GM12878 (cell line): ENCODE measurements at regions not wholly inside any gene's neighbourhood (a gene's known extent, or its start where the extent isn't known, plus 50 kb on each side); places are given as distances from the start of the nearest gene placed in this dataset.

Experiments
- ATAC-seq: fragments of 200-7000 bp; cut with Tn5 transposase; 3 replicates; pipeline ENCODE4 v1.9.1; 2020; ENCODE audit warnings: mild to moderate bottlenecking, moderate library complexity
- BruUV-seq: library from RNA; stranded (reverse); fragments of 400-500 nt; replicated peaks from 2 replicates; lab custom pipeline; 2021; lab: Mats Ljungman, UMichigan
- CTCF ChIA-PET: fragments of 300-600 bp; sonication (Branson Sonifier 250); formaldehyde crosslinking; extraction: SDS; loops from one replicate; lab custom pipeline; 2021; ENCODE audit warnings: inconsistent platforms; lab: Yijun Ruan, JAX
- POLR2A ChIA-PET: fragments of 350-600 bp; formaldehyde crosslinking; extraction: SDS; loops from one replicate; lab custom pipeline; 2021; ENCODE audit warnings: inconsistent platforms; lab: Charles Lee
- RAD21 ChIA-PET: fragments of 300-600 bp; sonication (Branson Sonifier 250); formaldehyde crosslinking; loops from one replicate; lab custom pipeline; 2023; ENCODE audit warnings: antibody characterized with exemption; ENCODE audit not compliant: unreplicated experiment; lab: Charles Lee
- SMC1A ChIA-PET: fragments of 300-600 bp; sonication (Branson Sonifier 250); formaldehyde crosslinking; loops from one replicate; lab custom pipeline; 2023; ENCODE audit not compliant: unreplicated experiment, uncharacterized antibody; lab: Charles Lee
- DNase-seq: peaks from one replicate; pipeline ENCODE4 v3.0.0-alpha.2; 2011; ENCODE audit warnings: low read depth, low spot score
- FAIRE-seq: peaks from 3 replicates; lab custom pipeline; 2011; peaks lifted over from hg19 to GRCh38; lab: Jason Lieb, UNC
- H2AFZ ChIP-seq: 2 replicates; pipeline ENCODE4 v1.6.0; 2011; ENCODE audit warnings: low read depth, low read length, control low read depth; ENCODE audit not compliant: control insufficient read depth
- H3K27ac ChIP-seq: 2 replicates; pipeline ENCODE4 v1.5.1; 2011; ENCODE audit warnings: control low read depth; ENCODE audit not compliant: control insufficient read depth, insufficient read depth
- H3K27me3 ChIP-seq, 2 experiments: replicated peaks in 1 of 2; 2 replicates each; pipeline versions ENCODE4 v1.6.0 to v1.6.1; 2011; ENCODE audit warnings: low read length in 1 of 2; ENCODE audit not compliant: control insufficient read depth in 2 of 2, insufficient read depth in 2 of 2
- H3K36me3 ChIP-seq, 2 experiments: 2 replicates each; pipeline ENCODE4 v1.5.1; 2011; ENCODE audit warnings: low read length in 1 of 2; ENCODE audit not compliant: control insufficient read depth in 2 of 2, insufficient read depth in 2 of 2
- H3K4me1 ChIP-seq: 2 replicates; pipeline ENCODE4 v1.6.1; 2011; ENCODE audit warnings: mild to moderate bottlenecking, low read length, moderate library complexity, mixed read lengths; ENCODE audit not compliant: control insufficient read depth, insufficient read depth
- H3K4me2 ChIP-seq: 2 replicates; pipeline ENCODE4 v1.6.0; 2011; ENCODE audit warnings: control low read depth; ENCODE audit not compliant: control insufficient read depth, insufficient read depth
- H3K4me3 ChIP-seq: fragments of 200-600 bp; sonication (generic); 2 replicates; pipeline ENCODE4 v1.5.1; 2016
- H3K79me2 ChIP-seq: 2 replicates; pipeline ENCODE4 v1.6.0; 2011; ENCODE audit warnings: low read length; ENCODE audit not compliant: control insufficient read depth, insufficient read depth
- H3K9ac ChIP-seq: 2 replicates; pipeline ENCODE4 v1.8.0; 2011; ENCODE audit warnings: low read length, control low read depth, mixed read lengths; ENCODE audit not compliant: control insufficient read depth, insufficient read depth
- H3K9me3 ChIP-seq: replicated peaks from 3 replicates; pipeline ENCODE4 v1.5.1; 2011; ENCODE audit warnings: mild to moderate bottlenecking, low read length; ENCODE audit not compliant: control insufficient read depth, insufficient read depth
- H4K20me1 ChIP-seq: 2 replicates; pipeline ENCODE4 v1.6.0; 2011; ENCODE audit not compliant: control insufficient read depth, insufficient read depth
- ESRRA ChIP-seq: IDR thresholded peaks from 2 replicates; pipeline ENCODE4 v1.6.1; 2012; ENCODE audit warnings: mild to moderate bottlenecking, low read length, improper control_type of control experiment
- IRF4 ChIP-seq: IDR thresholded peaks from 2 replicates; pipeline ENCODE4 v1.6.1; 2011; ENCODE audit warnings: low read depth, low read length
- MTA2 ChIP-seq: fragments of 450-650 bp; IDR thresholded peaks from 2 replicates; pipeline ENCODE4 v1.6.1; 2016; ENCODE audit warnings: low read depth, mild to moderate bottlenecking, moderate library complexity
- NR2C2 ChIP-seq: IDR thresholded peaks from 2 replicates; pipeline ENCODE4 v1.6.1; 2011; ENCODE audit warnings: borderline replicate concordance, low read depth; ENCODE audit not compliant: control insufficient read depth, insufficient read length
- NRF1 ChIP-seq: conservative IDR thresholded peaks from 2 replicates; pipeline ENCODE4 v1.6.1; 2011; ENCODE audit warnings: mild to moderate bottlenecking, low read depth, low read length, improper control_type of control experiment
- POLR2AphosphoS2 ChIP-seq: IDR thresholded peaks from 2 replicates; pipeline ENCODE4 v1.6.1; 2011; ENCODE audit warnings: low read depth, mild to moderate bottlenecking, low read length, improper control_type of control experiment, moderate library complexity
- WRNIP1 ChIP-seq: IDR thresholded peaks from 2 replicates; pipeline ENCODE4 v1.6.1; 2011; ENCODE audit warnings: low read depth, low read length, improper control_type of control experiment, borderline replicate concordance
- ZNF207 ChIP-seq: fragments of 450-650 bp; IDR thresholded peaks from 2 replicates; pipeline ENCODE4 v1.6.1; 2014; ENCODE audit warnings: antibody characterized with exemption, mild to moderate bottlenecking, borderline replicate concordance
- WGBS: methylation state at CpG from one replicate; pipeline ENCODE4 v1.1.6; 2016; ENCODE audit warnings: low lambda C conversion rate; ENCODE audit not compliant: insufficient replicate concordance, insufficient coverage; ENCODE audit errors: missing lambda C conversion rate; 5-methylcytosine and 5-hydroxymethylcytosine counted together
- in situ Hi-C: fragments of 300-500 bp; cut with MboI; formaldehyde crosslinking; loops from 9 replicates; pipeline ENCODE4 v1.14.3; 2018; ENCODE audit warnings: mixed read lengths
- intact Hi-C: fragments of 100-400 bp; cut with micrococcal nuclease; formaldehyde crosslinking; loops from one replicate; pipeline ENCODE4 v1.14.2; 2022; ENCODE audit not compliant: unreplicated experiment
- TF ChIP-seq, protein P1 (sequence below): fragments of 450-650 bp; IDR thresholded peaks from 2 replicates; pipeline ENCODE4 v1.6.1; 2017; ENCODE audit warnings: mild to moderate bottlenecking, low read depth, inconsistent platforms; ENCODE audit not compliant: poor library complexity, severe bottlenecking
- TF ChIP-seq, protein P2 (sequence below): fragments of 450-650 bp; IDR thresholded peaks from 2 replicates; pipeline ENCODE4 v1.6.1; 2017; ENCODE audit warnings: borderline replicate concordance
- TF ChIP-seq, protein P3 (sequence below): IDR thresholded peaks from 2 replicates; pipeline ENCODE4 v1.6.1; 2012; ENCODE audit warnings: low read depth, low read length, improper control_type of control experiment
- TF ChIP-seq, protein P4 (sequence below): fragments of 450-650 bp; conservative IDR thresholded peaks from 2 replicates; pipeline ENCODE4 v1.6.1; 2017; ENCODE audit warnings: mild to moderate bottlenecking, moderate library complexity
- TF ChIP-seq, protein P5 (sequence below): IDR thresholded peaks from 2 replicates; pipeline ENCODE4 v1.6.1; 2012; ENCODE audit warnings: low read length, inconsistent platforms
- TF ChIP-seq, protein P6 (sequence below): fragments of 450-650 bp; IDR thresholded peaks from 2 replicates; pipeline ENCODE4 v1.6.1; 2017; ENCODE audit warnings: low read depth, mild to moderate bottlenecking, moderate library complexity

DNA sequence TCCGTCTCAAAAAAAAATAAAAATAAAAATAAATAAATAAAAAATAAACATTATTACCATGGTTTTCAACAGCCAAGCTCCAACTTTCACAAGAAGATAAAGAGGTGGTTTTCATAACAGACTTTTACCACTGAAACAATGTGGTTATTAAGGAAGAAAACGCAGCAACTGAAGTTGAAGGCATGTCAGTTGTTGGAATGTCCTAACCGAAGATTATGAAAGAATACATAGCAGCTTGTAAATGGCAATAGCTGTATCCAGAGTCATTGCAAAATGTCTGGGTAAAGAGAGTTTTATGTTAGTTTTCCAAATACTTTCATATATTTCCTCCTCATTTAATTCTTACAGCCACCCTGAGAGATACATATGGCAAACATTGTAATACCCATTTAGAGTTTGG lies 161.6 kb upstream of the MARCKS start:
- CTCF ChIA-PET, result interaction anchor here (1.0 kb wide), 1 partner anchor 35 kb away, joined by 3 read pairs; no protein-coding TSS in a partner anchor
- SMC1A ChIA-PET, result interaction anchor here (1.2 to 1.5 kb wide), 6 partner anchors 9 to 95 kb away, joined by 3 to 6 read pairs (median 3); no protein-coding TSS in a partner anchor
- H4K20me1 ChIP-seq, result no peaks in the 10 kb centered on the region
- no peak overlapping the region for H3K27ac ChIP-seq
- FAIRE-seq (no peak), ATAC-seq (no peak), DNase-seq (no peak)
- H3K4me3 ChIP-seq, result no peak overlapping the region
- no peaks in the 10 kb centered on the region for H3K27me3 ChIP-seq
- no peak overlapping the region for H3K9ac ChIP-seq
- no peak overlapping the region for H2AFZ ChIP-seq
- no peak overlapping the region for H3K4me2 ChIP-seq
- WGBS, result 100% methylated on average over 3 of the region's 3 CpGs
- H3K4me1 ChIP-seq, result peaks cover 13% of the 10 kb centered on the region; the same call in 1 of the 2 replicates
- no peaks in the 10 kb centered on the region for H3K79me2 ChIP-seq
- POLR2A ChIA-PET, result interaction anchor here (0.6 to 0.7 kb wide), 2 partner anchors 36 to 160 kb away, joined by 3 to 6 read pairs; no protein-coding TSS in a partner anchor
- no peaks in the 10 kb centered on the region for H3K36me3 ChIP-seq
- intact Hi-C loops (no loop called here), in situ Hi-C loops (no loop called here)
- H3K9me3 ChIP-seq, result no peaks in the 10 kb centered on the region; the same call in 2 of the 3 replicates
- BruUV-seq, result no TSS peak
- RAD21 ChIA-PET, result no interaction called here
- TF ChIP-seq, protein P1, sequence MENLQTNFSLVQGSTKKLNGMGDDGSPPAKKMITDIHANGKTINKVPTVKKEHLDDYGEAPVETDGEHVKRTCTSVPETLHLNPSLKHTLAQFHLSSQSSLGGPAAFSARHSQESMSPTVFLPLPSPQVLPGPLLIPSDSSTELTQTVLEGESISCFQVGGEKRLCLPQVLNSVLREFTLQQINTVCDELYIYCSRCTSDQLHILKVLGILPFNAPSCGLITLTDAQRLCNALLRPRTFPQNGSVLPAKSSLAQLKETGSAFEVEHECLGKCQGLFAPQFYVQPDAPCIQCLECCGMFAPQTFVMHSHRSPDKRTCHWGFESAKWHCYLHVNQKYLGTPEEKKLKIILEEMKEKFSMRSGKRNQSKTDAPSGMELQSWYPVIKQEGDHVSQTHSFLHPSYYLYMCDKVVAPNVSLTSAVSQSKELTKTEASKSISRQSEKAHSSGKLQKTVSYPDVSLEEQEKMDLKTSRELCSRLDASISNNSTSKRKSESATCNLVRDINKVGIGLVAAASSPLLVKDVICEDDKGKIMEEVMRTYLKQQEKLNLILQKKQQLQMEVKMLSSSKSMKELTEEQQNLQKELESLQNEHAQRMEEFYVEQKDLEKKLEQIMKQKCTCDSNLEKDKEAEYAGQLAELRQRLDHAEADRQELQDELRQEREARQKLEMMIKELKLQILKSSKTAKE, result no peak
- TF ChIP-seq, protein P2, sequence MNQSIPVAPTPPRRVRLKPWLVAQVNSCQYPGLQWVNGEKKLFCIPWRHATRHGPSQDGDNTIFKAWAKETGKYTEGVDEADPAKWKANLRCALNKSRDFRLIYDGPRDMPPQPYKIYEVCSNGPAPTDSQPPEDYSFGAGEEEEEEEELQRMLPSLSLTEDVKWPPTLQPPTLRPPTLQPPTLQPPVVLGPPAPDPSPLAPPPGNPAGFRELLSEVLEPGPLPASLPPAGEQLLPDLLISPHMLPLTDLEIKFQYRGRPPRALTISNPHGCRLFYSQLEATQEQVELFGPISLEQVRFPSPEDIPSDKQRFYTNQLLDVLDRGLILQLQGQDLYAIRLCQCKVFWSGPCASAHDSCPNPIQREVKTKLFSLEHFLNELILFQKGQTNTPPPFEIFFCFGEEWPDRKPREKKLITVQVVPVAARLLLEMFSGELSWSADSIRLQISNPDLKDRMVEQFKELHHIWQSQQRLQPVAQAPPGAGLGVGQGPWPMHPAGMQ, result no peak
- no peak for TF ChIP-seq ESRRA
- TF ChIP-seq, protein P3, sequence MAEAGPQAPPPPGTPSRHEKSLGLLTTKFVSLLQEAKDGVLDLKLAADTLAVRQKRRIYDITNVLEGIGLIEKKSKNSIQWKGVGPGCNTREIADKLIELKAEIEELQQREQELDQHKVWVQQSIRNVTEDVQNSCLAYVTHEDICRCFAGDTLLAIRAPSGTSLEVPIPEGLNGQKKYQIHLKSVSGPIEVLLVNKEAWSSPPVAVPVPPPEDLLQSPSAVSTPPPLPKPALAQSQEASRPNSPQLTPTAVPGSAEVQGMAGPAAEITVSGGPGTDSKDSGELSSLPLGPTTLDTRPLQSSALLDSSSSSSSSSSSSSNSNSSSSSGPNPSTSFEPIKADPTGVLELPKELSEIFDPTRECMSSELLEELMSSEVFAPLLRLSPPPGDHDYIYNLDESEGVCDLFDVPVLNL, result no peak
- no peak for TF ChIP-seq ZNF207
- TF ChIP-seq, protein P4, sequence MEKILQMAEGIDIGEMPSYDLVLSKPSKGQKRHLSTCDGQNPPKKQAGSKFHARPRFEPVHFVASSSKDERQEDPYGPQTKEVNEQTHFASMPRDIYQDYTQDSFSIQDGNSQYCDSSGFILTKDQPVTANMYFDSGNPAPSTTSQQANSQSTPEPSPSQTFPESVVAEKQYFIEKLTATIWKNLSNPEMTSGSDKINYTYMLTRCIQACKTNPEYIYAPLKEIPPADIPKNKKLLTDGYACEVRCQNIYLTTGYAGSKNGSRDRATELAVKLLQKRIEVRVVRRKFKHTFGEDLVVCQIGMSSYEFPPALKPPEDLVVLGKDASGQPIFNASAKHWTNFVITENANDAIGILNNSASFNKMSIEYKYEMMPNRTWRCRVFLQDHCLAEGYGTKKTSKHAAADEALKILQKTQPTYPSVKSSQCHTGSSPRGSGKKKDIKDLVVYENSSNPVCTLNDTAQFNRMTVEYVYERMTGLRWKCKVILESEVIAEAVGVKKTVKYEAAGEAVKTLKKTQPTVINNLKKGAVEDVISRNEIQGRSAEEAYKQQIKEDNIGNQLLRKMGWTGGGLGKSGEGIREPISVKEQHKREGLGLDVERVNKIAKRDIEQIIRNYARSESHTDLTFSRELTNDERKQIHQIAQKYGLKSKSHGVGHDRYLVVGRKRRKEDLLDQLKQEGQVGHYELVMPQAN, result no peak
- no peak for TF ChIP-seq IRF4
- no peak for TF ChIP-seq NRF1
- no peak for TF ChIP-seq NR2C2
- TF ChIP-seq, protein P5, sequence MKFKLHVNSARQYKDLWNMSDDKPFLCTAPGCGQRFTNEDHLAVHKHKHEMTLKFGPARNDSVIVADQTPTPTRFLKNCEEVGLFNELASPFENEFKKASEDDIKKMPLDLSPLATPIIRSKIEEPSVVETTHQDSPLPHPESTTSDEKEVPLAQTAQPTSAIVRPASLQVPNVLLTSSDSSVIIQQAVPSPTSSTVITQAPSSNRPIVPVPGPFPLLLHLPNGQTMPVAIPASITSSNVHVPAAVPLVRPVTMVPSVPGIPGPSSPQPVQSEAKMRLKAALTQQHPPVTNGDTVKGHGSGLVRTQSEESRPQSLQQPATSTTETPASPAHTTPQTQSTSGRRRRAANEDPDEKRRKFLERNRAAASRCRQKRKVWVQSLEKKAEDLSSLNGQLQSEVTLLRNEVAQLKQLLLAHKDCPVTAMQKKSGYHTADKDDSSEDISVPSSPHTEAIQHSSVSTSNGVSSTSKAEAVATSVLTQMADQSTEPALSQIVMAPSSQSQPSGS, result no peak
- TF ChIP-seq MTA2, result no peak
- no peak for TF ChIP-seq POLR2AphosphoS2
- TF ChIP-seq, protein P6, sequence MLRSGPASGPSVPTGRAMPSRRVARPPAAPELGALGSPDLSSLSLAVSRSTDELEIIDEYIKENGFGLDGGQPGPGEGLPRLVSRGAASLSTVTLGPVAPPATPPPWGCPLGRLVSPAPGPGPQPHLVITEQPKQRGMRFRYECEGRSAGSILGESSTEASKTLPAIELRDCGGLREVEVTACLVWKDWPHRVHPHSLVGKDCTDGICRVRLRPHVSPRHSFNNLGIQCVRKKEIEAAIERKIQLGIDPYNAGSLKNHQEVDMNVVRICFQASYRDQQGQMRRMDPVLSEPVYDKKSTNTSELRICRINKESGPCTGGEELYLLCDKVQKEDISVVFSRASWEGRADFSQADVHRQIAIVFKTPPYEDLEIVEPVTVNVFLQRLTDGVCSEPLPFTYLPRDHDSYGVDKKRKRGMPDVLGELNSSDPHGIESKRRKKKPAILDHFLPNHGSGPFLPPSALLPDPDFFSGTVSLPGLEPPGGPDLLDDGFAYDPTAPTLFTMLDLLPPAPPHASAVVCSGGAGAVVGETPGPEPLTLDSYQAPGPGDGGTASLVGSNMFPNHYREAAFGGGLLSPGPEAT, result no peak
- TF ChIP-seq WRNIP1, result no peak
